Thyroid gland (tissue), 4 donors: ENCODE measurements at regions not wholly inside any gene's neighbourhood (a gene's known extent, or its start where the extent isn't known, plus 50 kb on each side); places are given as distances from the start of the nearest gene placed in this dataset.
"Not testable (repeated sequence)": the region's sequence is repeated elsewhere in the genome, so short reads cannot be mapped to it uniquely, and the experiment has no call there.

ENCODE experiments used
- POLR2A ChIP-seq, 2 donors: fragments of 450-650 bp; IDR thresholded peaks; one replicate each; pipeline ENCODE4 v1.6.1; 2017; ENCODE audit warnings: antibody characterized with exemption in 2 of 2, mild to moderate bottlenecking in 2 of 2, moderate library complexity in 1 of 2
- TF ChIP-seq, protein P1 (sequence below), 6 experiments: fragments of 200-600 bp in 3 of 6; fragments of 450-650 bp in 3 of 6; sonication (generic) in 3 of 6; IDR thresholded peaks; one replicate each; pipeline ENCODE4 v1.5.1; 2016 to 2019; ENCODE audit warnings: antibody characterized with exemption in 6 of 6, mild to moderate bottlenecking in 2 of 6, inconsistent platforms in 1 of 6, moderate library complexity in 1 of 6

GRCh38 chr17:71031286-71031685 is 862.0 kb downstream of the KCNJ2 start:
- TF ChIP-seq, protein P1, sequence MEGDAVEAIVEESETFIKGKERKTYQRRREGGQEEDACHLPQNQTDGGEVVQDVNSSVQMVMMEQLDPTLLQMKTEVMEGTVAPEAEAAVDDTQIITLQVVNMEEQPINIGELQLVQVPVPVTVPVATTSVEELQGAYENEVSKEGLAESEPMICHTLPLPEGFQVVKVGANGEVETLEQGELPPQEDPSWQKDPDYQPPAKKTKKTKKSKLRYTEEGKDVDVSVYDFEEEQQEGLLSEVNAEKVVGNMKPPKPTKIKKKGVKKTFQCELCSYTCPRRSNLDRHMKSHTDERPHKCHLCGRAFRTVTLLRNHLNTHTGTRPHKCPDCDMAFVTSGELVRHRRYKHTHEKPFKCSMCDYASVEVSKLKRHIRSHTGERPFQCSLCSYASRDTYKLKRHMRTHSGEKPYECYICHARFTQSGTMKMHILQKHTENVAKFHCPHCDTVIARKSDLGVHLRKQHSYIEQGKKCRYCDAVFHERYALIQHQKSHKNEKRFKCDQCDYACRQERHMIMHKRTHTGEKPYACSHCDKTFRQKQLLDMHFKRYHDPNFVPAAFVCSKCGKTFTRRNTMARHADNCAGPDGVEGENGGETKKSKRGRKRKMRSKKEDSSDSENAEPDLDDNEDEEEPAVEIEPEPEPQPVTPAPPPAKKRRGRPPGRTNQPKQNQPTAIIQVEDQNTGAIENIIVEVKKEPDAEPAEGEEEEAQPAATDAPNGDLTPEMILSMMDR (IDR thresholded peaks at IDR 0.05): not testable (repeated sequence)
- TF ChIP-seq POLR2A (IDR thresholded peaks at IDR 0.05): not testable (repeated sequence)
